Nephron (organoid): ENCODE measurements at regions not wholly inside any gene's neighbourhood (a gene's known extent, or its start where the extent isn't known, plus 50 kb on each side); places are given as distances from the start of the nearest gene placed in this dataset.

Experiments
- H3K27ac Mint-ChIP-seq, 3 experiments: 2 replicates each; pipeline ENCODE4 v1.8.0; 2020; ENCODE audit warnings: mixed read lengths in 3 of 3, mild to moderate bottlenecking in 2 of 3, moderate library complexity in 1 of 3
- H3K27me3 Mint-ChIP-seq: 2 replicates; pipeline ENCODE4 v1.8.0; 2021; ENCODE audit warnings: low read depth, mild to moderate bottlenecking, moderate library complexity, mixed read lengths
- H3K36me3 Mint-ChIP-seq: 2 replicates; pipeline ENCODE4 v1.8.0; 2020; ENCODE audit warnings: low read depth, mixed read lengths
- H3K4me1 Mint-ChIP-seq: 2 replicates; pipeline ENCODE4 v1.8.0; 2020; ENCODE audit warnings: mixed read lengths
- H3K4me3 Mint-ChIP-seq, 3 experiments: 2 replicates each; pipeline ENCODE4 v1.8.0; 2020; ENCODE audit warnings: mild to moderate bottlenecking in 3 of 3, mixed read lengths in 3 of 3, moderate library complexity in 2 of 3
- H3K9me3 Mint-ChIP-seq: 2 replicates; pipeline ENCODE4 v1.8.0; 2020; ENCODE audit warnings: mixed read lengths
- CTCF ChIP-seq, 3 experiments: fragments of 200-600 bp; sonication (generic); IDR thresholded peaks; one replicate each; pipeline ENCODE4 v1.5.0; 2021; ENCODE audit warnings: antibody characterized with exemption in 3 of 3; ENCODE audit not compliant: unreplicated experiment in 3 of 3

GRCh38 chr10:31709476-31709875, 219.2 kb downstream of the ARHGAP12 start:
- Mint-ChIP-seq H3K27me3 (no peaks in the 10 kb centered on the region), H3K4me1 (peaks cover 50% of the 10 kb centered on the region), H3K9me3 (peaks cover 28% of the 10 kb centered on the region), H3K36me3 (peaks cover 18% of the 10 kb centered on the region), H3K4me3 (peak overlapping the region in 1 of 3 experiments; percentile 63), H3K27ac (peak overlapping the region; percentile 83 to 91 (median 89))
- no peak for TF ChIP-seq CTCF (IDR thresholded peaks at IDR 0.05; ENCODE audit: unreplicated experiment in 3 of 3)

GRCh38 chr10:31709028-31709427, 219.6 kb downstream of the ARHGAP12 start:
- H3K27ac Mint-ChIP-seq = peak overlapping the region; percentile 83 to 91 (median 89)
- peak overlapping the region in 1 of 3 experiments; percentile 45 for H3K4me3 Mint-ChIP-seq
- peaks cover 28% of the 10 kb centered on the region for H3K9me3 Mint-ChIP-seq
- H3K27me3 Mint-ChIP-seq = no peaks in the 10 kb centered on the region
- peak in 1 of 3 experiments; percentile 13 for TF ChIP-seq CTCF (IDR thresholded peaks at IDR 0.05; ENCODE audit: unreplicated experiment in 3 of 3)
- H3K36me3 Mint-ChIP-seq = peaks cover 18% of the 10 kb centered on the region
- peaks cover 52% of the 10 kb centered on the region for H3K4me1 Mint-ChIP-seq

DNA sequence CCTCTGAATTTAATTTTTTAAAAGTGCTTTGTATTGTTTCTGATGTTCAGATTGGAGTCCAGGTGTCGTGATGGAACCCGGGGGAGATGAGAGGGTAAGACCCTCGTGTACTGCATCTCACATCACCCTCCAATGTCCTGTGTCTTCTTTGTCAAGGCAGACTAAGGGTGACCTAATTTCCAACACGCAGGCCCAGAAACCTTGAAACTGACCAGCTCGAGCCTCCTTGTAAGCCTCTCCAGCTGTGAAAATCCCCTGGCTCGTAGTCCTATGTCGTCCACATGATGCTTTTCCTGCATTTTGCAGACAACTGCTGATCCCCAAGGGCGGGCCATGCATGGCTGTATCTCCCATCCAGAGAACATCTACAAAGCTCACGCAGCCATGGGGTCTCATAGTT, 220.2 kb downstream of the ARHGAP12 start:
- no peak for TF ChIP-seq CTCF (IDR thresholded peaks at IDR 0.05; ENCODE audit: unreplicated experiment in 3 of 3)
- Mint-ChIP-seq H3K27ac (peak overlapping the region; percentile 83 to 91 (median 89)), H3K4me1 (peaks cover 52% of the 10 kb centered on the region), H3K9me3 (peaks cover 26% of the 10 kb centered on the region), H3K36me3 (peaks cover 18% of the 10 kb centered on the region), H3K4me3 (peak overlapping the region in 2 of 3 experiments; percentile 16 to 33), H3K27me3 (no peaks in the 10 kb centered on the region)

- Mint-ChIP-seq H3K4me3 (peak overlapping the region; percentile 19 to 58 (median 36)), H3K27ac (peak overlapping the region; percentile 83 to 91 (median 89)), H3K36me3 (peaks cover 18% of the 10 kb centered on the region), H3K9me3 (peaks cover 26% of the 10 kb centered on the region), H3K27me3 (no peaks in the 10 kb centered on the region), H3K4me1 (peaks cover 52% of the 10 kb centered on the region)
- no peak for TF ChIP-seq CTCF (IDR thresholded peaks at IDR 0.05; ENCODE audit: unreplicated experiment in 3 of 3)
These were observed 220.6 kb downstream of the ARHGAP12 start for GRCh38 chr10:31708046-31708445.

DNA sequence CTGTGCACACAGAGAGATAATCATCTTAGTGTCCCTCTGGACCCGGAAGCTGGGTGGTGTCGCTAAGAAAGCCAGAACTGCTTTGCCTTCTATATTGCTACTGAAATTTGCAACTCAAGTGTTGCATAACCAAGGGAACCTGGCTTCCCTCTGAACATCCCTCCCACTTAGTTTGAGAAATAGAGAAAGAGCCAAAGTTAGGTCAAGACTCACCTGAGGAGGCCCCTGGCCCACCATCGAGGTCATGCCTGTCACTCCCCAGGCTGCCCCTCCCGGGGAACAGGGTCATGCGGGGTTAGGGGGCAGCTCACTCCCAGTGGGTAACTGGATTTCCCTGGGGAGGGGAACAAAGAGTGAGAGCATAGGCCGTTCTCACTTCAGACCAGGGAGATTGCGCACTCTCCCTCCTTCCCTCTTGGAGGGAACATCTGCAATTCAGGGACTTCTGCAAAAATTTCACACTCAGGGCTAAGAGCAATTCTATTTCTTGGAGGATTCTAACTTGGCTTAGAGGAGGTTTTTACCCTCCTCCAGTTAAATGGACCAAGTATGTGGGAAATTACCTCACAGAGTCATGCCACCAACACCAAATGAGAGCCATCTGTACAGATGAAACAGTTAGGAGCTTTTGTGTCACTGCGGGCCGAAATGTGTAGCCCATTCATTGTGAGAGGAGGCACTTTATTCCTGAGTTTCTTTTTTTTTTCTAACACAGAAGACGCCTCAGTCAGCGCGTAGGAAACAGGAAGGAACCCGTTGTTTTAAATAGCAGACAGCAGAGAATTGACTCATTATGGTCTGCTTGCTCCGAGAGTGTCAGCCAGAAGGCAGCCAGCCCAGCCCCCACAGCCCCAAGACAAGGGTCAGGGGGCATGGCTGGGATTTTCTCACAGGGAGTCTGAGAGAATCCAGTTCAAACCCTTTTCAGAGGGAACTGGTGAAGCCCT, 221.3 kb downstream of the ARHGAP12 start:
- Mint-ChIP-seq H3K9me3 (peaks cover 28% of the 10 kb centered on the region), H3K4me1 (peaks cover 58% of the 10 kb centered on the region), H3K4me3 (peak overlapping the region; percentile 22 to 36 (median 22)), H3K27me3 (no peaks in the 10 kb centered on the region), H3K36me3 (peaks cover 17% of the 10 kb centered on the region), H3K27ac (peak overlapping the region; percentile 83 to 91 (median 89))
- TF ChIP-seq CTCF (IDR thresholded peaks at IDR 0.05; ENCODE audit: unreplicated experiment in 3 of 3) = no peak
